IMR-90 (cell line): ENCODE measurements at regions not wholly inside any gene's neighbourhood (a gene's known extent, or its start where the extent isn't known, plus 50 kb on each side); places are given as distances from the start of the nearest gene placed in this dataset.

ENCODE experiments used
- ATAC-seq: fragments of 200-7000 bp; cut with Tn5 transposase; 2 replicates; pipeline ENCODE4 v1.9.1; 2020; ENCODE audit warnings: low read depth, mild to moderate bottlenecking, moderate library complexity
- BruUV-seq: library from RNA; stranded (reverse); fragments of 400-500 nt; replicated peaks from 2 replicates; lab custom pipeline; 2021; lab: Mats Ljungman, UMichigan
- CTCF ChIA-PET: fragments of 300-600 bp; formaldehyde crosslinking; extraction: SDS; loops from one replicate; lab custom pipeline; 2021; ENCODE audit warnings: antibody characterized with exemption; lab: Yijun Ruan, JAX
- POLR2A ChIA-PET: fragments of 300-600 bp; sonication (Branson Sonifier 250); formaldehyde crosslinking; loops from one replicate; lab custom pipeline; 2022; ENCODE audit warnings: antibody characterized with exemption; ENCODE audit not compliant: unreplicated experiment; lab: Charles Lee
- DNase-seq: peaks from one replicate; pipeline ENCODE4 v3.0.0; 2013
- H2AFZ ChIP-seq: replicated peaks from 2 replicates; pipeline ENCODE3; 2013; ENCODE audit warnings: low read length, mild to moderate bottlenecking; ENCODE audit not compliant: poor library complexity
- H2AK5ac ChIP-seq: 2 replicates; pipeline ENCODE4 v1.6.1; 2013; ENCODE audit warnings: low read depth, low read length, inconsistent platforms
- H2AK9ac ChIP-seq: replicated peaks from 2 replicates; pipeline ENCODE3; 2013; ENCODE audit warnings: mild to moderate bottlenecking, low read depth, low read length, moderate library complexity; ENCODE audit not compliant: poor library complexity
- H2BK120ac ChIP-seq: 2 replicates; pipeline ENCODE4 v1.6.1; 2013; ENCODE audit warnings: low read depth, low read length, inconsistent platforms
- H2BK15ac ChIP-seq: 3 replicates; pipeline ENCODE4 v1.6.1; 2013; ENCODE audit warnings: low read depth, low read length, inconsistent platforms
- H2BK20ac ChIP-seq: 2 replicates; pipeline ENCODE4 v1.6.1; 2013; ENCODE audit warnings: low read depth, mild to moderate bottlenecking, inconsistent platforms, low read length, moderate library complexity
- H2BK5ac ChIP-seq: 2 replicates; pipeline ENCODE4 v1.6.1; 2013; ENCODE audit warnings: mild to moderate bottlenecking, low read depth, low read length, inconsistent platforms; ENCODE audit not compliant: poor library complexity, severe bottlenecking
- H3K14ac ChIP-seq: replicated peaks from 2 replicates; pipeline ENCODE4 v1.6.1; 2013; ENCODE audit warnings: low read depth, low read length, inconsistent platforms
- H3K18ac ChIP-seq: 2 replicates; pipeline ENCODE4 v1.6.1; 2013; ENCODE audit warnings: low read depth, low read length, control low read depth
- H3K23ac ChIP-seq: 2 replicates; pipeline ENCODE4 v1.6.1; 2013; ENCODE audit warnings: low read depth, low read length, inconsistent platforms
- H3K27ac ChIP-seq: 2 replicates; pipeline ENCODE4 v1.5.1; 2013; ENCODE audit warnings: mild to moderate bottlenecking, control low read depth, low read length; ENCODE audit not compliant: insufficient read depth
- H3K27me3 ChIP-seq: 2 replicates; pipeline ENCODE4 v1.6.1; 2013; ENCODE audit warnings: low read length; ENCODE audit not compliant: control insufficient read depth, insufficient read depth
- H3K36me3 ChIP-seq: 2 replicates; pipeline ENCODE4 v1.6.1; 2013; ENCODE audit warnings: low read length, mixed read lengths; ENCODE audit not compliant: control insufficient read depth, insufficient read depth
- H3K4ac ChIP-seq: 2 replicates; pipeline ENCODE4 v1.6.1; 2013; ENCODE audit warnings: low read depth, low read length, inconsistent platforms
- H3K4me1 ChIP-seq: 2 replicates; pipeline ENCODE4 v1.6.1; 2013; ENCODE audit warnings: low read length, mixed read lengths; ENCODE audit not compliant: control insufficient read depth, insufficient read depth
- H3K4me2 ChIP-seq: 2 replicates; pipeline ENCODE4 v1.6.1; 2013; ENCODE audit warnings: low read depth, mild to moderate bottlenecking, control low read depth, low read length, moderate library complexity
- H3K4me3 ChIP-seq: 2 replicates; pipeline ENCODE4 v1.5.1; 2013; ENCODE audit warnings: low read depth, mild to moderate bottlenecking, control low read depth, low read length, moderate library complexity; ENCODE audit not compliant: insufficient read depth
- H3K56ac ChIP-seq: 2 replicates; pipeline ENCODE4 v1.6.1; 2013; ENCODE audit warnings: low read length, inconsistent platforms; ENCODE audit not compliant: insufficient read depth; ENCODE audit errors: extremely low read depth
- H3K79me1 ChIP-seq, 2 experiments: 2 replicates each; pipeline ENCODE4 v1.6.1; 2013; ENCODE audit warnings: low read length in 2 of 2, inconsistent platforms in 1 of 2, low read depth in 1 of 2
- H3K9ac ChIP-seq: 2 replicates; pipeline ENCODE4 v1.6.1; 2013; ENCODE audit warnings: low read depth, low read length, control low read depth
- H3K9me1 ChIP-seq: 2 replicates; pipeline ENCODE4 v1.6.1; 2013; ENCODE audit warnings: low read length, inconsistent platforms; ENCODE audit not compliant: insufficient read depth
- H3K9me3 ChIP-seq: 2 replicates; pipeline ENCODE4 v1.6.1; 2013; ENCODE audit warnings: low read length; ENCODE audit not compliant: control insufficient read depth, insufficient read depth
- H4K20me1 ChIP-seq: 2 replicates; pipeline ENCODE4 v1.6.1; 2013; ENCODE audit warnings: low read length, inconsistent platforms; ENCODE audit not compliant: insufficient read depth
- H4K5ac ChIP-seq: 2 replicates; pipeline ENCODE4 v1.6.1; 2013; ENCODE audit warnings: mild to moderate bottlenecking, low read depth, low read length, control low read depth
- H4K8ac ChIP-seq, 2 experiments: 2 replicates each; pipeline ENCODE4 v1.6.1; 2013; ENCODE audit warnings: low read depth in 2 of 2, low read length in 2 of 2, control low read depth in 1 of 2, inconsistent platforms in 1 of 2
- H4K91ac ChIP-seq: 2 replicates; pipeline ENCODE4 v1.6.1; 2013; ENCODE audit warnings: low read depth, low read length, inconsistent platforms; ENCODE audit not compliant: insufficient read depth
- BHLHE40 ChIP-seq: fragments of 150-350 bp; IDR thresholded peaks from 2 replicates; pipeline ENCODE4 v1.6.1; 2016; ENCODE audit warnings: mild to moderate bottlenecking, low read depth, low read length
- CEBPB ChIP-seq: IDR thresholded peaks from 2 replicates; pipeline ENCODE4 v1.6.1; 2012; ENCODE audit warnings: low read depth, low read length, improper control_type of control experiment
- CHD1 ChIP-seq: IDR thresholded peaks from 2 replicates; pipeline ENCODE4 v1.6.1; 2012; ENCODE audit warnings: low read depth, low read length, improper control_type of control experiment
- CTCF ChIP-seq: conservative IDR thresholded peaks from 2 replicates; pipeline ENCODE4 v1.5.1; 2012; ENCODE audit warnings: mild to moderate bottlenecking, low read depth, low read length, improper control_type of control experiment
- ELK1 ChIP-seq: fragments of 150-350 bp; IDR thresholded peaks from 2 replicates; pipeline ENCODE4 v1.6.1; 2016; ENCODE audit warnings: low read depth, mild to moderate bottlenecking, low read length, moderate library complexity, borderline replicate concordance
- FOS ChIP-seq: fragments of 150-350 bp; IDR thresholded peaks from 2 replicates; pipeline ENCODE4 v1.6.1; 2016; ENCODE audit warnings: low read depth, low read length
- MAFK ChIP-seq: IDR thresholded peaks from 2 replicates; pipeline ENCODE4 v1.6.1; 2012; ENCODE audit warnings: low read depth, low read length, improper control_type of control experiment
- MAZ ChIP-seq: IDR thresholded peaks from 2 replicates; pipeline ENCODE4 v1.6.1; 2012; ENCODE audit warnings: low read depth, mild to moderate bottlenecking, low read length, improper control_type of control experiment, moderate library complexity, borderline replicate concordance
- MXI1 ChIP-seq: IDR thresholded peaks from 2 replicates; pipeline ENCODE4 v1.6.1; 2012; ENCODE audit warnings: low read depth, mild to moderate bottlenecking, low read length, moderate library complexity, borderline replicate concordance
- NFE2L2 ChIP-seq: fragments of 150-350 bp; IDR thresholded peaks from 2 replicates; pipeline ENCODE4 v1.6.1; 2016; ENCODE audit warnings: low read depth, mild to moderate bottlenecking, low read length
- POLR2A ChIP-seq: IDR thresholded peaks from 2 replicates; pipeline ENCODE4 v1.6.1; 2012; ENCODE audit warnings: mild to moderate bottlenecking, low read depth, low read length
- RAD21 ChIP-seq: IDR thresholded peaks from 2 replicates; pipeline ENCODE4 v1.6.1; 2012; ENCODE audit warnings: low read length, improper control_type of control experiment
- RCOR1 ChIP-seq: IDR thresholded peaks from 2 replicates; pipeline ENCODE4 v1.6.1; 2012; ENCODE audit warnings: mild to moderate bottlenecking, low read length, improper control_type of control experiment; ENCODE audit not compliant: insufficient replicate concordance
- RFX5 ChIP-seq: IDR thresholded peaks from 2 replicates; pipeline ENCODE4 v1.8.0; 2012; ENCODE audit warnings: low read depth, mild to moderate bottlenecking, low read length, moderate library complexity
- SMC3 ChIP-seq: fragments of 150-350 bp; IDR thresholded peaks from 2 replicates; pipeline ENCODE4 v1.6.1; 2016; ENCODE audit warnings: low read depth, mild to moderate bottlenecking, antibody characterized with exemption, low read length, moderate library complexity
- dilution Hi-C: fragments of 300-500 bp; cut with HindIII; formaldehyde crosslinking; loops from one replicate; pipeline ENCODE4 v1.14.3; 2018; ENCODE audit warnings: low sequenced_read_pairs; ENCODE audit not compliant: unreplicated experiment
- in situ Hi-C: fragments of 300-500 bp; cut with MboI; formaldehyde crosslinking; loops from 3 replicates; pipeline ENCODE4 v1.14.3; 2019; ENCODE audit warnings: low sequenced_read_pairs, inconsistent platforms, mixed read lengths
- intact Hi-C: fragments of 100-400 bp; cut with micrococcal nuclease; formaldehyde crosslinking; loops from 2 replicates; pipeline ENCODE4 v1.10.0; 2022
- TF ChIP-seq, protein P1 (sequence below): fragments of 150-350 bp; IDR thresholded peaks from 2 replicates; pipeline ENCODE4 v1.6.1; 2017; ENCODE audit warnings: mild to moderate bottlenecking, antibody characterized with exemption, low read length, low read depth

- TF ChIP-seq CTCF (no peak), FOS (no peak), MAFK (no peak), CHD1 (no peak), NFE2L2 (no peak), POLR2A (no peak), BHLHE40 (no peak), ELK1 (no peak), SMC3 (no peak), CEBPB (no peak), RFX5 (no peak), RAD21 (no peak), MXI1 (no peak), RCOR1 (no peak), MAZ (no peak)
- TF ChIP-seq, protein P1, sequence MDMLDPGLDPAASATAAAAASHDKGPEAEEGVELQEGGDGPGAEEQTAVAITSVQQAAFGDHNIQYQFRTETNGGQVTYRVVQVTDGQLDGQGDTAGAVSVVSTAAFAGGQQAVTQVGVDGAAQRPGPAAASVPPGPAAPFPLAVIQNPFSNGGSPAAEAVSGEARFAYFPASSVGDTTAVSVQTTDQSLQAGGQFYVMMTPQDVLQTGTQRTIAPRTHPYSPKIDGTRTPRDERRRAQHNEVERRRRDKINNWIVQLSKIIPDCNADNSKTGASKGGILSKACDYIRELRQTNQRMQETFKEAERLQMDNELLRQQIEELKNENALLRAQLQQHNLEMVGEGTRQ = no peak
- no peaks in the 10 kb centered on the region for H3K9me3 ChIP-seq
- H4K91ac ChIP-seq = no peak overlapping the region
- H3K4me3 ChIP-seq = no peak overlapping the region
- no peaks in the 10 kb centered on the region for H3K79me1 ChIP-seq
- H2BK120ac ChIP-seq = no peak overlapping the region
- H3K4me1 ChIP-seq = peaks cover 3% of the 10 kb centered on the region
- H3K14ac ChIP-seq = no peak overlapping the region
- no TSS peak for BruUV-seq
- H3K18ac ChIP-seq = no peak overlapping the region
- no peaks in the 10 kb centered on the region for H3K36me3 ChIP-seq
- no peak overlapping the region for H2BK15ac ChIP-seq
- in situ Hi-C loops (no loop called here), intact Hi-C loops (no loop called here), dilution Hi-C loops (no loop called here)
- CTCF ChIA-PET = no interaction called here
- no peak overlapping the region for H3K23ac ChIP-seq
- no peak overlapping the region for H2BK20ac ChIP-seq
- no peak overlapping the region for H2BK5ac ChIP-seq
- H3K4me2 ChIP-seq = no peak overlapping the region
- no peaks in the 10 kb centered on the region for H4K20me1 ChIP-seq
- H3K9me1 ChIP-seq = no peaks in the 10 kb centered on the region
- POLR2A ChIA-PET = no interaction called here
- H3K27ac ChIP-seq = no peak overlapping the region
- no peak overlapping the region for H2AFZ ChIP-seq
- no peak overlapping the region for H2AK5ac ChIP-seq
- H4K8ac ChIP-seq = no peak overlapping the region
- no peak overlapping the region for H3K9ac ChIP-seq
- H4K5ac ChIP-seq = no peak overlapping the region
- H3K4ac ChIP-seq = no peak overlapping the region; the same call in 1 of the 2 replicates
- H3K27me3 ChIP-seq = peaks cover 4% of the 10 kb centered on the region; the same call in 1 of the 2 replicates
- no peak for DNase-seq
- no peak for ATAC-seq
- H2AK9ac ChIP-seq = no peak overlapping the region
- H3K56ac ChIP-seq = no peak overlapping the region
Measured at GRCh38 chr5:99020698-99021048, 91.9 kb upstream of the CHD1 start.
